ENCODE measurements at regions not wholly inside any gene's neighbourhood (a gene's known extent, or its start where the extent isn't known, plus 50 kb on each side); places are given as distances from the start of the nearest gene placed in this dataset.

GRCh38 chr9:36748322-36748899, 175.7 kb downstream of the MELK start (continued):
- TF ChIP-seq ZBTB40 (IDR thresholded peaks at IDR 0.05): no peak
- TF ChIP-seq ZBTB40 (CRISPR knock-in tag; IDR thresholded peaks at IDR 0.05): peak; percentile 35; the same call in 1 of the 2 replicates
- TF ChIP-seq ZNF768 (CRISPR knock-in tag; IDR thresholded peaks at IDR 0.05): peak; percentile 48; the same call in 1 of the 2 replicates
- TF ChIP-seq REPIN1 (CRISPR knock-in tag; IDR thresholded peaks at IDR 0.05; ENCODE audit: borderline replicate concordance, low read depth): 0 out of 2 replicates have a peak, but pooled peaks have one; percentile 33
- no peak for TF ChIP-seq ZFP36 (IDR thresholded peaks at IDR 0.05; ENCODE audit: borderline replicate concordance, low read depth, low read length, partially characterized antibody)
- no peak for TF ChIP-seq SRSF9 (IDR thresholded peaks at IDR 0.05; ENCODE audit: borderline replicate concordance, insufficient read depth, low read depth, low read length, poor library complexity, severe bottlenecking)
- no peak for TF ChIP-seq FOXA1 (IDR thresholded peaks at IDR 0.05)
- no peak for TF ChIP-seq FOXA1 (CRISPR knock-in tag; IDR thresholded peaks at IDR 0.05)
- no peak for TF ChIP-seq ZNF747 (CRISPR knock-in tag; IDR thresholded peaks at IDR 0.05; ENCODE audit: borderline replicate concordance)
- no peak for TF ChIP-seq ZNF121 (CRISPR knock-in tag; IDR thresholded peaks at IDR 0.05)
- TF ChIP-seq MED1 (CRISPR knock-in tag; IDR thresholded peaks at IDR 0.05): no peak
- TF ChIP-seq ZNF276 (CRISPR knock-in tag; IDR thresholded peaks at IDR 0.05; ENCODE audit: low read depth): no peak
- TF ChIP-seq MXD1 (CRISPR knock-in tag; IDR thresholded peaks at IDR 0.05): peak; percentile 56; the same call in 1 of the 2 replicates
- no peak for TF ChIP-seq ZMYM3 (CRISPR knock-in tag; IDR thresholded peaks at IDR 0.05)
- TF ChIP-seq ZNF891 (CRISPR knock-in tag; IDR thresholded peaks at IDR 0.05): peak; percentile 27; the same call in 1 of the 2 replicates
- no peak for TF ChIP-seq ZNF224 (CRISPR knock-in tag; IDR thresholded peaks at IDR 0.05)
- TF ChIP-seq PPARG (CRISPR knock-in tag; conservative IDR thresholded peaks at IDR 0.05): no peak
- no peak for TF ChIP-seq MTA1 (CRISPR knock-in tag; IDR thresholded peaks at IDR 0.05; ENCODE audit: borderline replicate concordance)
